Fibroblast of skin of scalp (primary cell): ENCODE measurements at regions not wholly inside any gene's neighbourhood (a gene's known extent, or its start where the extent isn't known, plus 50 kb on each side); places are given as distances from the start of the nearest gene placed in this dataset.
"Not testable (repeated sequence)": the region's sequence is repeated elsewhere in the genome, so short reads cannot be mapped to it uniquely, and the experiment has no call there.

Source experiments
- DNase-seq: peaks from one replicate; pipeline ENCODE4 v3.0.0-alpha.2; 2013

DNA sequence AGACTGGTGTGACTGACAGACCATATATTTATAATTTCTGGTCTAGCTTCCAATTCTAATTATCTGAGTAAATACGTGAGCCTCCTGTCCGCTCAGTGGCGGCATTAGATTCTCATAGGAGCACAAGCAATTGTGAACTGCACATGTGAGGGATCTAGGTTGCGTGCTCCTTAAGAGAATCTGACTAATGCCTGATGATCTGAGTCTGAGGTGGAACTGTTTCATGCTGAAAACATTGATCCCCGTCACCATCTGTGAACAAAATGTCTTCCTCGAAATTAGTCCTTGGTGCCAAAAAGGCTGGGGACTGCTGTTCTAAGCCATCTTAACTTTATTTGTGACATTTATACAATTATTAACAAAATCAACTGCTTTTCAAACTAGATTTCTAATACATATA, 164.7 kb upstream of the MEOX2 start:
- peak; percentile 39 for DNase-seq

DNA sequence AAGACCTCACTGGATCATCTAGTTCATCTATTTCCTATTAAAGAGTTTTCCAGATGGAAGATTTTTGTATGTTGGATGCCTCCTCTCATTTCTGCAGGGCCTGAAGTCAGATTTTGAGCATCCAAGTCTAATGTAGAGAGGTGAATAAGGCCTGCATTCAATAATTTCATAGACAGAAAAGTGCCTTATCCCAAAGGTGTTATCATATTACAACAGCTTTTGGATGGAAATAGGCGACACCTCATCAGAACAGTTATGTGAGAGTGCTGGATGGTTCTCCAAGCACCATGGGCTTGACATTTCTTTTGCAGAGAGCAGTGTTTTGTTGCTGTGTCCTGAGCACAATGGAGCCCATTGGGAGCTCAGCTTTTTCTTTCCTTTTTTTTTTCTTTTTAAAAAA, 162.4 kb upstream of the MEOX2 start:
- no peak for DNase-seq

DNA sequence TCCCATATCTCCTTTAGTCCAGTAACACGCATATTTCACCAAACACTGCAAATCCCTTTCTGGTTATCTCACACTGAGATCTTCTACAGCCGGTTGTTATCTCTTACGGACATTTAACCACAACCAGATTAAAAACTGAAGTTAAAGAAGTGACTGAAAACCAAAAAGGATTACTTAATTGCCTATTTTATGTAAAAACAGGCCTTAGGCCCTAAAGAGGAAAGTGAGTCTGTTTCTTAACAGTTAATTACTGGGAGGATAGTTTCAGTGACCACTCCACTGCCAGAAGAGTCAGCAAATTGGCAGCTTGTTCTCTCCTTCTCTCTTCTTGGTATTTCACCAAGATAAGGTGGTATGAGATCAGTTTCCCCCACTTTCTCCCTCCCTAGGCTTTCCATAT, 161.9 kb upstream of the MEOX2 start:
- DNase-seq: no peak

DNA sequence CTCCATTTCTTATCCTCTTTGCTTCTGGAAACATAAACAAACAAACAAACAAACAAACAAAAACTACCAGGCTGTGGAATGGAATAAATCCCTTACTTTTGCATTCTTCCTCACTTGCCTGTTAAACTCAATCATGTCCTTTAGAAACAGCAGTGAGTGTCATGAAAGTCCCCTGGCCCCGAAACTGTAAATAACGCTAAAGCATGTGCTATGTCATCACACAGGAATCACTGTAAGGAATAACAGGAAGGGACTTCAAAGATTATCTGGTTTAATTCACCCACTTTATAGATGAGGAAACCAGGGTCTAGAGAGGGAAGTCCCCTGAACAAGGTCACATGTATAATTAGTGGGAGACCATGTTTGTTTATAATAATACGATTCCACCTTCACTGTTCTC, 159.4 kb upstream of the MEOX2 start:
- no peak for DNase-seq

DNA sequence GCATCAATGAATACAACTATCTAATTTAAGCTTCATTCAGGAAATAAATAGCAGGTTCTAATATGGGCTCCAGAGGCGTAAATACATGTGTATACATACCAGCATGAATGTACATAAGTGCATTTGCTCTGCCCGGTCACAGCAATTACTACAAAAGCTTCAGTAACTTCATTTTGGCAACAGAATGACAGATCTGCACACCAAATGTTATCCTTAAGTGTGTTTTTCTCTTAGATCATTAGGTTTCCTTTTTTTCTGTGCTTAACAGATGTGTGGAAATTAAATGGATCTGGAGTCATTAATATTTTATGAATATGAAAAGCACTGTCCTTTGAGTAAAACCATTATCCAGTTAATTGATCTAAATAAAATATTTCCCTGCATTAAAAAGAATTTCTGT, 159.0 kb upstream of the MEOX2 start:
- DNase-seq: no peak

DNA sequence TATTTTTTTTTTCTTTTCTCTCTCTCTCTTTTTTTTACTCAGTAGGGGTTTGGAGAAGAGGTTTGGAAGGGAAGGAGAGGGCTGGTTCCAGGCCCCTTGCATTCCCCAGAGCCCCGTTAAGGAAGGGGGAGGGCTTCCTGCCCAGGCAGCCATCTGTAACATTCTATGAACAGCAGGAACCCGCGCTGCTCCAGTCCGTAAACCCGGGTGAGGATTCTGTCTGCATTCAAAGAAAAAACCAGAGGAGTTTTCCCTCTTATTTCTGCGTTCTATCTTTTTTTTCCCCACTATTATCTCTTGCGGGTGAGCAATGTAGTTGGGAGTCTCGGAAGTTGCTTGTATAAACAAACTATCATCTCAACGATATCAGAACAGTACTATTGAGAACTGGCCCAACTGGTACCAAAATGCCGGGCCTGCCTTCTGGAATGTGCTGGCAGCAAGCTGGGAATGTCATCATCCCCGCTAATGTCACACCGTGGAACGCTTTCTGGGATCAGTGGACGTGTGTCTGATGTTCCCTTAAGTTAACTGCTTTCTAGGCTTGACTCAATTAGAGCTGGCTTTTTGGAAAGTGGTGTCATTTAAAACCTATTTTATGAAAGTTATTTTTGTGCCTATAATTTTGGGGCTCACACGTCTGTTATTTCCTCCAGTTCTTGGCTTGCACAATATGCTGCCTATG, 153.1 kb upstream of the MEOX2 start:
- peak; percentile 83 for DNase-seq

DNA sequence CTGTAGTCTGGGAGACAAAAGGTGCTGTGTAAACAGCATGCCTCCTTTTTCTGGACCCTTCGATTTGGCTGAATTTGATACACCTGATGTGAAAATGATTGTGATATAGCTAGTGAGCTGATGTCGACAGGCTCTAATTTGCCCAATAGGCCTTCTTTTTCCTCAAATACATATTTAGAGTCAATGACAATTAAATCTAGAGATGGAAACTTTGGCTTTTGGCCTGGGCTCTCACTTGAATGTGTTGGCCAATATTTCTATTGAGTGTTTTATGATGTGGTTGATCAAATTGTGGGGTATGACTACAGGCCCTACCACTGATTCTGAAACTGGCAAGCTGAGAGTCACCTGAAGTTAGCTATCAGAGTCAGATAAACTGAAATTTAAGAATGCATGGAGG, 151.8 kb upstream of the MEOX2 start:
- DNase-seq: no peak

DNA sequence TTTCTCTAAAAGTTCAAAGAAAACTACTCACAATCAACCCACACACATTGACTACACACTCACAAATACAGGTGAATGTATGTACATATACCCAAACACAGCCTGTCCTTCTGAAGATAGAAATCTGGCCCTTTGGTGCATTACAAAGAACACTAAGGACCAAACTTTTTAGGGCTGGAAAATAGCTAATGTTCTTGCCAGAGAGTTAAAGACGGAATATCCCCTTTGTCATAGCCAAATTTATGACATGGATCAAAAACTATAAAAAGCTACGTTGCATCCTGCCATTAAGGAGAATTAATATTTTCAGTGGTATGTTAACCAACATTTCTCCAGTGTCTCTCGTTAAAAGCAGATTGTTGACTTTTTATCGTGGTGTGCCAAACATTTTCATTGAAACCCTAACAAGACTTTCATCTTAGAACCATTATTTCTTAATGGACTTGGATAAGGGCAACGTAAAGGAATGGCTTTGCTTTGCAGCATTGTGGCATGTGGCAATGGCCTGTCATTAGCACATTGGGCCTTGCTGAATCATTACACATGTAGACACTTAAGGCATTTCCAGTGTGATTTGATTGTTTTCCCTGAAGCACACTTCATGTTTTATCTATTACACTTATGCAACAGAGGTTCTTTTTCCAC, 150.9 kb upstream of the MEOX2 start:
- DNase-seq: peak; percentile 52

DNA sequence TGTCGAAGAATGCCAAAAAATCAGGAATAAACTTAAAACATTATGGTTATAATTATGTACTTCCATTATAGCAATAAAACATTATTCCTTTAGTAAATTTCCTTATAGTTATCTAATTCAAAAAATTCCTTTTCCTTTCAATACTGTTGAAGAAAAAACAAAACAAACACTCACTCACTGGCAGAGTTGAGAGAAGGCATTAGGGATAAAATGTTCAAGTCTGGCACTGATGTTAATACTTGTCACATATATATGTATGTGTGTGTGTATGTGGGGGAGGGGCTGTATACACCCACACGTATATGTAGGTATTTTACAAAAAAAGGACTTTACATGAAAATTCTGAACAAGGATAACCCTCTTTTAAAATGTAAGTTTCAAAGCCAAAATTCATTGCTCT, 150.2 kb upstream of the MEOX2 start:
- no peak for DNase-seq

DNA sequence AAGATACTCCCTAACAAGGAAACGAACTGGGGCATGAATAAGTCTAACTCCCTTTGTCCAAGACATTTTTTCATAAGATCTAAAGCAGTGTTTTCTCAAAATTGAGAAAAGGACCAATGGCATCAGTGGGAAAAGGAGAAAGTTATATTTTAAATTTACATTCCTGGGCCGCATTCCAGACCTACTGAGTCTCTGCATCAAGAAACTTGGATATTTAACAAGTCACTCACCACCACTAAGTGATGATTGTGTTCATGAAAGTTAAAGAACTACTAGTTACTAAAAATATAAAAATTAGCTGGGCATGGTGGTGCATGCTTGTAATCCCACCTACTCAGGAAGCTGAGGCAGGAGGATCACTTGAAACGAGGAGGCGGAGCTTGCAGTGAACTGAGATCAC, 149.6 kb upstream of the MEOX2 start:
- DNase-seq: peak; percentile 88

DNA sequence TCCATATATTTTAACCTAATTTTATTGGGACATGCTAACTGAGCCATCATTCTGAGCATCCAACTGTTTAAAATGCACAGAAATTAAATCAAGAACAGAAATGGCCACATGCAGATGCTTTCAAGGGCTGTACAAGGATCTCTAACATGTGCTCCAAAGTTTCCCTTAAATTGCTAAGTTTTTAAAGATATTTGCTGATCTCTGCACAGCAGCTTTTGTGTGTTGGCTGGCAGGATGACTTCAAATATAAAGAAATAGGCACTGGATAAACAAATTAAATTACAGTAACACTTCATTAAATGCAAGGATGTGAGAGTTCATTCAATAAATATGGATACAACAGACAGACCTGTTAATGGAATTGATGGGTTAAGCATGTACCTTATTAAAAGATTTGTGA, 148.0 kb upstream of the MEOX2 start:
- DNase-seq: no peak

DNA sequence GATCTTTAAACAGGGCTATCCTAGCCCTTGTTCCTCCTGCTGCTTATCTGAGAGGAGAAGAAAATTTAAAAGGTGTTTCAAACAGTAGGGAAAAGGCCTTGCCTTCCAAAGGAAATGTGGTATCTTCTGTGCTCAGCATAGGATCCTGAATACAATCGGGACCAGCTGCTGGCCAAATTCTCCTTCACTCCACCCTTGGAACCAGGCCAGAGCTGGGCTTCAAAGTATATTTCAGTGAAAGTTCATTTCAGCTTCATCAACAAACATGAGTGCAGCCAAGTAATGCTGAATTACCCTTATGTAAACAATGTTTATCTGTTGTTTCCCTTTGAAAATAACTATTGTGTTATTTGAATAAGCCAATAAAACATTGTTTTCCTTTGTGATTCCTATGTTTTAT, 146.5 kb upstream of the MEOX2 start:
- DNase-seq: no peak

DNA sequence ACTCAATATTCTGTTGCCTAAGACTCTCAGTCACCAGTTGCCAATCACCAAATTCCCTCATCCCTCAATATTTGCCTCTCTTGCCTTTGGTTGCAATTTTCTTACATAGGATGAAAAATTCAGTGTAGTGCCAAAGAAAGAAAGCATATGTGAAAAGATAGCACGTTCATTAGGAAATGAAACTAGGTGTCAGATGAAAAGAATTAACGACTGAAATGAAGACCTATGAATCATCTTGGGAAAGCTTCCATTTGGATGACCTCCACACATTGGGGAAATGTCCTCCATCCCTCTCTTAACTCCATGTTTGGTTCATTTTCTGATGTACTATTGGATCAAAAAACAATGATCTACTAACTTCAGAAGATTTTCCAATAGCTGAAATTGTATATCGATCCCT, 145.1 kb upstream of the MEOX2 start:
- no peak for DNase-seq

DNA sequence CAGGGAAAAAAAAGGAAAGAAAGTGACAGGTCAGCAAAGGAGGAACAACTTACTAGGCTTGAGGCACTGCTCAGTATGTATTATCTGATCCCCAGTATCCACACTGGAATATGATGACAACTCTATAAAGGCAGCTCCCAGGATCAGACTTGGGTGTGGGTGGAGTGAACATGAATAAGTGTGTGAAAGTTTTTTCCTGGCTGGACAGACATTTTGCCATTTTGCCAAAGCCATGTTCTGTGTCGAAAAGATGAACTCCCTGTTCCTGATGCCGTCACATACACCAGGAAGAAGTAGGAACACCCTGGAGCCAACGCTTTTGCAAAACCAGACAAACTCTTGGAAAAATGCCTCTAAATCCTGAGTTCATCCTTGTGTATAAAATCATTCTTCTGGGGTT, 143.2 kb upstream of the MEOX2 start:
- DNase-seq: no peak

DNA sequence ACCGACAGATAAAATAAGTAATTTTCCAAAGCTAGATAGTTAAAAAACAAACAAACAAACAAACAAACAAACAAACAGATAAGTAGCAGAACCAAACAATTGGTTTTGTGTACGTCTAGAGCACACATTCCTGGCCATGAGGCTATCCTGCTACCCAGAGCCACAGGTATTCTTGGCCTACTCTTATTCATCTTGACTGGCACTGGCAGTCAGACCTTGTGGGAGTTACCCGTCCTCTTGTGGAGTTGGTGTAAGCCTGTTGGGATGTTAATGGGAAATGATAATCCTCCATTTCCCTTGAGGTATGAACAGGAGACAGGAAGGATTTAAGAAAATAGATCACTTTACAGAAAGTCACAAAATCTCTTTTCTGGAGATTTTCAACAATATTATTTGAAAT, 142.4 kb upstream of the MEOX2 start:
- no peak for DNase-seq

DNA sequence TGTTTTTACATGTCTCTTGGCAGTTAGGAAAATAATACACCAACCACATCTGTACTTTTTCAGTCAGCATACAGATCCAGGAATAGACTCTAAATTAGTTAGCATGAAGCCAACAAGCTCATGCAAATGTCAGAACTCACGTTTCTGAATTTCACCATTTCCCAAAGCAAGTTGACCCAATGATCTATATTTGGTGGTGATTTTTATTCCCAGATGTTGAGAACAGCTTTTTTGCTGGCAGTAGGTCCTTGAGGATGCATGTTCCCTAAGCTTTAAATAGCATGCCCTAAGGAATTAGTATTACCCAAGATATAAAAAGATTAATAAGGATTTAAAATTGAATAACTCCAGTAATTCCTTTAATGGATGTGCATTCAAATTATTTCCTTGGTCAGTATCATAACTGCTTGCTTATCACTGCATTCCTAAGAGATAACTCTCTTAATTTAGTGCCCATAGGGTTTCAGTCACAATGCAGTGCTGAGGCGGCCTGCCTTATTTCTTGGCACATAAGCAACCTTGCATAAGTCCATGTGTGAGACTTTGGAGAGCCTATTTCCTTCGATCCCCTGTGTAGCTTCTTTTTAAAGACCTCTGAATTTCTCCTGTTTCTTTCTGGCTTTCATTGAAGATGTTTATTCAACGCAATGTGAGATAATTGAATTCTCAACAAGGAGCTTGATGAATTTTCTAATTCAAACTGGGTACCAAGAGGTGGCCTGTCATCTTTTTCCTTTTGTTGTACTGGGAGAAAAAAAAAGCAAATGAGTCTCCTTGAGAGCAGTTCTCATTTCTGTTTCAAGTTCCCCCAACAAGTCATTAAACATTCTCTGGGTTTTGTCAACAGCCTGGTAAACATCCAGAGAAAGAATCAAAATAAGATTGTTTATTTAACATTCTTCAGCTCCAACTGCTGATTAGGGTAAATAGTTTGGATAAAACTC, 135.3 kb upstream of the MEOX2 start:
- peak; percentile 33 for DNase-seq

DNA sequence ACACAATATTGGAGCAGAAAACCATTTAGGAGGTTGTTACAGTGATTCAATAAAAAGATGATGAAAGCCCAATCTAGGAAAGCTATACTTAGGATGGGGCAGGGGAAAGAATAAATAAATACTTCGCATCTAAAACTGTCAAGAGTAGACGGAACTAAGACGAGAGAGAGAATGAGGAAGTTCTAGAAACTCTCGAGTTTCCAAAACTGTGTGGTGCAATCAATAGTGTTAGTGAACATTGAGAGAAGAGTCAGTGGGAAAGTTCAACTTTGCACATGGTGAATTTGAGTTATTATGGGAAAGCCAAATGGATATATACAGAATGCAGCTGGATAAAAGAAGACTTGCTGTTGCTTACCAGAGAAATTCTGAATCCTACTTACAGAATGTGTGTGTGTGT, 133.8 kb upstream of the MEOX2 start:
- DNase-seq: no peak

DNA sequence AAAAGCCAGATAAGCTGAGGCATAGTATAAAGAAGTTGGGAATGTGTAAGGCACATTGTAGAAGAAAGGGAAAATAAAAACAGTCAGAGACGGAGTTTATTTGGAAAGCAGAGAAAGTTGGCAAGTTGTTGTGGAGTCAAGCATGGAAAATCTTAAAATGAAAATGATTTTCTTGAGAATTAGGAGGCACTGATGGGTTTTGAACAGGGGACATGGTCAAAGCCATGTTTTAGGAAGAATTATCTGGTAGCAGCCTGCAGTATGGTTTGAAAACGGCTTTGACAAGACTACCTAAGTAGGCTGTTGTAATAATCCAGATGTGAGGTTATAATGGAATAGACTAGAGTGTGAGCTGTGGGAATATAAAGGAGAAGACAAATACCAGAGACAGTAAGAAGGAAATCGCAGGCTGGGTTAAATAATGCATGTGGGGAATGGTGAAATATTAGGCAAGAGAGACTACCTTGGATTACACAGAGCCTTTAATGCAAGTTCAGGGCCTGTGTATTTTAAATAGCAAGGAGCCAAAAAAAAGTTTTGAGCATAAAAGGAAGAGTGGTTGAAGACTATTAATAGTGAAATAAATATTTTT, 130.4 kb upstream of the MEOX2 start:
- no peak for DNase-seq

DNA sequence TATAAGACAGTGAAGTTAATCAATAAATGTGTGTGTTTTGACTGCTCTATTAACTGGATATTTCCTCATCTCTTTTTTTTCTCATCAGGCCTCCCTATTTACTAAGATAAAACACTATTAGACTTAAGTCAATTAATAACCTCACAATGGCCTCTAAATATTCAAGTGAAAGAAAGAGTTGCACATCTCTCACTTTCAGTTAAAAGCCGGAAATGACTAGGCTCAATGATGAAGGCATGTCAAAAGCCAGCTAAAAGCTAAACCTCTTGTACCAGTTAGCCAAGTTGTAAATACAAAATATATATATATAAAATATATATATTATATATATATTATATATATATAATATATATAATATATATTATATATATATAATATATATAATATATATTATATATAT, 127.0 kb upstream of the MEOX2 start:
- DNase-seq: no peak

DNA sequence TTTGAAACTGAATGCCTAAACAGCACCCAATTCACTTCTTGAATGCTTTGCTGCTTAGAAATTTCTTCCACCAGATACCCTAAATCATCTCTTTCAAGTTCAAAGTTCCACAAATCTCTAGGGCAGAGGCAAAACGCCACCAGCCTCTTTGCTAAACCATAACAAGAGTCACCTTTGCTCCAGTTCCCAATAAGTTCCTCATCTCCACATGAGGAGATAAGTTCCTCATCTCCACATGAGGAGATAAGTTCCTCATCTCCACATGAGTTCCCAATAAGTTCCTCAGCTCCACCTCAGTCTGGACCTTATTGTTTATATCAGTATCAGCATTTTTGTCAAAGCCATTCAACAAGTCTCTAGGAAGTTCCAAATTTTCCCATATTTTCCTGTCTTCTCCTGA, 123.9 kb upstream of the MEOX2 start:
- DNase-seq: not testable (repeated sequence)

DNA sequence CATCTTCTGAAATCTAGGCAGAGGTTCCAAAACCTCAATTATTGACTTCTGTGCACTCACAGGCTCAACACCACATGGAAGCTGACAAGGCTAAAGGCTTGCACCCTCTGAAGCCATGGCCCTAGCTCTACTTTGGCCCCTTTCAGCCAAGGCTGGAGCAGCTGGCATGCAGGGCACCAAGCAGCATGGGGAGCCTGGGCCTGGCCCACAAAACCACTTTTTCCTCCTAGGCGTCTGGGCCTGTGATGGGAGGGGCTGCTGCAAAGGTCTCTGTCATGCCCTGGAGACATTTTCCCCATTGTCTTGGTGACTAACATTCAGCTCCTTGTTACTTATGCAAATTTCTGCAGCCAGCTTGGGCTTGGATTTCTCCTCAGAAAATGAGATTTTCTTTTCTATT, 123.5 kb upstream of the MEOX2 start:
- DNase-seq: not testable (repeated sequence)

DNA sequence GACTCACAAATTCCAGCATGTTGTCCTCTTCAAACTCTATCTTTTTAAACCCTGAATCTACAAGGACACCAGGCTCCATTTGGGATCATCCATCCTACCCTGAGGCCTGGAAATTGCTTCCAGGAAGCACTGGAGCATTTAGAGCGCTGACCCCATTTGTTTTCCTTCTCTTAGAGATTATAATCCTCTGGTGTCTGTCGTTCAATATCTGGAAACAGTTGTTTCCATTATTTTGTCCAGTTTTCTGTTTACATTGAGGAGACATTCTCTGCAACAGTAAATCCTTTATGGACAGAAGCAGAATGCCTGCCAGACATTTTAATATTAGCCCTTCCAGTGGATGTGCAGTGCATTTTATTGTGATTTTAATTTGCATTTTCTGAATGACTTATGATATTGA, 119.4 kb upstream of the MEOX2 start:
- DNase-seq: no peak

DNA sequence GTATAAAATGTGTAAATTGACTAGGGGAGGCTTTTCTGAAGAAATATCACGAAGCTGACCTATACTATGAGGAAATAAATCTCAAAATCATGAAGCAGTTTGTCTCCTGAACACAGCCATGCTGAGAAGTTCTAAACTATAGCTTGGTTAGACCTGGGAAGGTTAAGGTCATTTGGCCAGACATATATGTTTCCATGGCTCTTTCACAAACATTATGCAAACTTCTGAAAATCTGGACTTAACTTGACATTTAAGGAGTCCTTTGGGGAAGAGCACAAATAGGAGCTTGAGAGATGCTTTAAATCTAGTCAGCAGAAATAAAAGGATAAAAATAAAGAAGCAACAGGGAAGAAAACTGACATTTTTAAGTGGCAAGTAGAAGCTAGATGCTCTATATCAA, 115.9 kb upstream of the MEOX2 start:
- no peak for DNase-seq
